ENCODE measurements at regions not wholly inside any gene's neighbourhood (a gene's known extent, or its start where the extent isn't known, plus 50 kb on each side); places are given as distances from the start of the nearest gene placed in this dataset.

DNA sequence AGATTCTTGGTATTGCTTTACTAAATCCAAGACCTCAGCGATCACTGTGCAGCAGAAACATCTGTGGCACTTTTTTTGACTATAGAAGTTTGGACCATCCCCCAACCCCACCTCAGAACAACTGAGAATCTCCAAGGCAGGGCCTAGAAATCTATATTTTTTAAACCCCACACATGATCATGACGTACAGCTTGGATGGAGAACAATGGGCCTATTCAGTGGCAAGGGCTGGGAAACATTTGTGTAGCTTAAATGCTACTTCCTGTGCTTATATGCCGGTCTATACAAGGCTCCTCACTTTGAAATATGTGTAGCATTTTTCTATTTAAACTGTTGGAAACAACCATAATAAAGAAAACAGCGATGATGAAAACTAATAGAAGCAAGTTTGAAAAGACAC lies 55.1 kb upstream of the SPRED1 start:
- Histone ChIP-seq H3K4me1 (ENCODE audit: control insufficient read depth, insufficient read depth, low read length) (no peaks in the 10 kb centered on the region), H3K36me3 (ENCODE audit: control insufficient read depth, insufficient read depth, low read length) (no peaks in the 10 kb centered on the region), H3K4me3 (ENCODE audit: low read depth, low read length) (no peak overlapping the region), H3K27ac (ENCODE audit: low read depth, low read length) (no peak overlapping the region), H3K9me3 (ENCODE audit: control insufficient read depth, insufficient read depth, low read depth, low read length) (no peaks in the 10 kb centered on the region), H3K9ac (ENCODE audit: low read length) (no peak overlapping the region), H3K27me3 (ENCODE audit: control insufficient read depth, insufficient read depth, low read length) (no peaks in the 10 kb centered on the region)

DNA sequence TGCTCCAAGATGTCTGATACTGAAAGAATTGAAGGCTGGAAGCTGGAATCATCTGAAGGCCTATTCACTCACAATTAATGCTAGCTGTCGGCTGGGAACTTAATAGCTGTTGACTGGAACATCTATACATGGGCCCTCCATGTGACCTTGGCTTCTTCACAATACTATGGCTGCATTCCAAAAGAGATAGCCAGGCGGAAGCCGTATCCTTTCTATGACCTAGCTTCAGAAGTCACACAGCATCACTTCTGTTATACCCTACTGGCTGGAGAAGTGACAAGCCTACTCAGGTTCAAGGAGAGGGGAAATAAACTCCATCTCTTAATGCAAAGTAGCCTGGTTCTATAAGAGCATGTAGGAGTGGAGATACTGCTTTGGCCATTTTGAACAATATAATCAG lies 50.9 kb upstream of the SPRED1 start:
- H3K36me3 ChIP-seq (ENCODE audit: control insufficient read depth, insufficient read depth, low read length) = no peaks in the 10 kb centered on the region
- no peak overlapping the region for H3K4me3 ChIP-seq (ENCODE audit: low read depth, low read length)
- H3K9ac ChIP-seq (ENCODE audit: low read length) = no peak overlapping the region
- H3K9me3 ChIP-seq (ENCODE audit: control insufficient read depth, insufficient read depth, low read depth, low read length) = no peaks in the 10 kb centered on the region
- H3K4me1 ChIP-seq (ENCODE audit: control insufficient read depth, insufficient read depth, low read length) = no peaks in the 10 kb centered on the region; the same call in 1 of the 2 replicates
- H3K27ac ChIP-seq (ENCODE audit: low read depth, low read length) = no peak overlapping the region
- no peaks in the 10 kb centered on the region for H3K27me3 ChIP-seq (ENCODE audit: control insufficient read depth, insufficient read depth, low read length)

DNA sequence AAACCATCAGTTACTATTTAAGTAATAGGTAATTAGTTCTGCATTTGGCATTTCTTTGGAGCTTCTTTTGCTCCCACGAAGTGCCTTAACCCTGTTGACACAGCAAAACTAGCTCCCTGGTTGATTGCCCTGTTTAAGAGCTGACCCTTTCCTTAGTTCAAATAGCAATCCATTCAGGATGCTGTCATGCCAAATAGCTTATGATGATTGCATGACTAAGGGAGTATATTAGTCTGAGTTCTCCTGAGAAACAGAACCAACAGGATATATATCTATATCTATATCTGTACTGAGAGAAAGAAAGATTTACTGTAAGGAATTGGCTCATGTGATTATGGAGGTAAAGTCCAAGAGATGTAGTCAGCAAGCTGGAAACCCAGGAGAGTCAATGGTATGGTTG lies 50.3 kb upstream of the SPRED1 start:
- H3K27me3 ChIP-seq (ENCODE audit: control insufficient read depth, insufficient read depth, low read length) = no peaks in the 10 kb centered on the region

More for the DNA sequence above, 50.3 kb upstream of the SPRED1 start:
- Histone ChIP-seq H3K27ac (ENCODE audit: low read depth, low read length) (no peak overlapping the region), H3K9me3 (ENCODE audit: control insufficient read depth, insufficient read depth, low read depth, low read length) (no peaks in the 10 kb centered on the region), H3K36me3 (ENCODE audit: control insufficient read depth, insufficient read depth, low read length) (no peaks in the 10 kb centered on the region), H3K9ac (ENCODE audit: low read length) (no peak overlapping the region), H3K4me1 (ENCODE audit: control insufficient read depth, insufficient read depth, low read length) (no peaks in the 10 kb centered on the region; the same call in 1 of the 2 replicates), H3K4me3 (ENCODE audit: low read depth, low read length) (no peak overlapping the region)

Data from HUES6 (cell line).